NCI-H2196 treated with DMSO at 0.1 percent for 48 hours (cell line): ENCODE measurements at regions not wholly inside any gene's neighbourhood (a gene's known extent, or its start where the extent isn't known, plus 50 kb on each side); places are given as distances from the start of the nearest gene placed in this dataset.
A peak's percentile ranks its signal among the peaks of the same experiment; 100 is the strongest.
"Not testable (repeated sequence)": the region's sequence is repeated elsewhere in the genome, so short reads cannot be mapped to it uniquely, and the experiment has no call there.

ENCODE experiments used
- DNase-seq: peaks from one replicate; lab custom pipeline; 2025; ENCODE audit not compliant: unreplicated experiment; lab: John Stamatoyannopoulos, UW

- DNase-seq, result no peak
Observed at GRCh38 chr9:79473704-79474103, 98.1 kb upstream of the TLE4 start.

- DNase-seq, result no peak
Observed at GRCh38 chr9:79477241-79477840, 94.4 kb upstream of the TLE4 start.

- no peak for DNase-seq
Observed at GRCh38 chr9:79477955-79478771, 93.6 kb upstream of the TLE4 start.

- no peak for DNase-seq
Observed at GRCh38 chr9:79480639-79481038, 91.1 kb upstream of the TLE4 start.

- no peak for DNase-seq
Observed at GRCh38 chr9:79481846-79482477, 89.8 kb upstream of the TLE4 start.

- DNase-seq, result no peak
Observed at GRCh38 chr9:79485258-79485657, 86.5 kb upstream of the TLE4 start.

GRCh38 chr9:79489261-79490000, 82.3 kb upstream of the TLE4 start:
- peak; percentile 3 for DNase-seq

- DNase-seq, result no peak
Observed at GRCh38 chr9:79490657-79491248, 81.0 kb upstream of the TLE4 start.

- DNase-seq, result no peak
Observed at GRCh38 chr9:79492092-79493009, 79.4 kb upstream of the TLE4 start.

- not testable (repeated sequence) for DNase-seq
Observed at GRCh38 chr9:79500196-79500864, 71.4 kb upstream of the TLE4 start.

- DNase-seq, result no peak
Observed at GRCh38 chr9:79501546-79501945, 70.2 kb upstream of the TLE4 start.

- no peak for DNase-seq
Observed at GRCh38 chr9:79507801-79508200, 64.0 kb upstream of the TLE4 start.

GRCh38 chr9:79512251-79512650, 59.5 kb upstream of the TLE4 start:
- no peak for DNase-seq
